AG04450 (cell line): ENCODE measurements at regions not wholly inside any gene's neighbourhood (a gene's known extent, or its start where the extent isn't known, plus 50 kb on each side); places are given as distances from the start of the nearest gene placed in this dataset.

ENCODE experiments used
- CTCF ChIA-PET: fragments of 300-600, 350-600 bp; formaldehyde crosslinking; extraction: SDS; loops from one replicate; lab custom pipeline; 2022; ENCODE audit warnings: antibody characterized with exemption, inconsistent platforms; lab: Charles Lee
- POLR2A ChIA-PET: fragments of 350-600 bp; formaldehyde crosslinking; extraction: SDS; loops from one replicate; lab custom pipeline; 2021; ENCODE audit warnings: antibody characterized with exemption, inconsistent platforms; lab: Yijun Ruan, JAX
- DNase-seq: peaks from one replicate; pipeline ENCODE4 v3.0.0-alpha.2; 2011; ENCODE audit warnings: low read depth, low spot score
- H3K27ac ChIP-seq: one replicate; pipeline ENCODE4 v1.5.1; 2012; ENCODE audit warnings: low read depth, low read length, control low read depth
- H3K27me3 ChIP-seq: one replicate; pipeline ENCODE4 v1.6.0; 2012; ENCODE audit warnings: low read length; ENCODE audit not compliant: control insufficient read depth, insufficient read depth
- H3K4me3 ChIP-seq: 2 replicates; pipeline ENCODE4 v1.5.1; 2011; ENCODE audit warnings: mild to moderate bottlenecking, low read depth, low read length, control low read depth
- H3K9me3 ChIP-seq: 2 replicates; pipeline ENCODE4 v1.5.1; 2012; ENCODE audit warnings: low read length; ENCODE audit not compliant: control insufficient read depth, insufficient read depth
- CTCF ChIP-seq: IDR thresholded peaks from 2 replicates; pipeline ENCODE4 v1.5.1; 2011; ENCODE audit warnings: low read depth, low read length, control low read depth, inconsistent platforms

GRCh38 chr11:13160346-13160745 lies 117.2 kb upstream of the BMAL1 start:
- H3K27me3 ChIP-seq = peaks cover 15% of the 10 kb centered on the region
- no peaks in the 10 kb centered on the region for H3K9me3 ChIP-seq
- no peak overlapping the region for H3K4me3 ChIP-seq
- CTCF ChIA-PET = no interaction called here
- H3K27ac ChIP-seq = no peak overlapping the region
- POLR2A ChIA-PET = no interaction called here
- DNase-seq = no peak
- no peak for TF ChIP-seq CTCF

- ChIA-PET POLR2A (no interaction called here), CTCF (interaction anchor here (1.2 kb wide), 1 partner anchor 23 kb away, joined by 3 read pairs; no protein-coding TSS in a partner anchor)
- no peak overlapping the region for H3K27ac ChIP-seq
- DNase-seq = no peak
- no peak for TF ChIP-seq CTCF
- no peak overlapping the region for H3K4me3 ChIP-seq
- no peaks in the 10 kb centered on the region for H3K9me3 ChIP-seq
- peaks cover 15% of the 10 kb centered on the region for H3K27me3 ChIP-seq
Measured at GRCh38 chr11:13160806-13161205, 116.8 kb upstream of the BMAL1 start.

- POLR2A ChIA-PET = no interaction called here
- Histone ChIP-seq H3K9me3 (no peaks in the 10 kb centered on the region), H3K27me3 (peaks cover 15% of the 10 kb centered on the region), H3K4me3 (no peak overlapping the region), H3K27ac (no peak overlapping the region)
- CTCF ChIA-PET = interaction anchor here (0.9 kb wide), 1 partner anchor 21 kb away, joined by 3 read pairs; no protein-coding TSS in a partner anchor
- TF ChIP-seq CTCF = no peak
- no peak for DNase-seq
Measured at GRCh38 chr11:13163158-13163557, 114.4 kb upstream of the BMAL1 start.

GRCh38 chr11:13166036-13166435 lies 111.6 kb upstream of the BMAL1 start:
- no peak for TF ChIP-seq CTCF
- ChIA-PET POLR2A (no interaction called here), CTCF (interaction anchor here (0.6 to 1.6 kb wide), 2 partner anchors 13 to 202 kb away, joined by 3 to 7 read pairs; no protein-coding TSS in a partner anchor)
- Histone ChIP-seq H3K27me3 (no peaks in the 10 kb centered on the region), H3K4me3 (no peak overlapping the region), H3K27ac (no peak overlapping the region), H3K9me3 (no peaks in the 10 kb centered on the region)
- DNase-seq = no peak

GRCh38 chr11:13168271-13168670 lies 109.3 kb upstream of the BMAL1 start:
- no peak for TF ChIP-seq CTCF
- Histone ChIP-seq H3K4me3 (no peak overlapping the region), H3K27ac (no peak overlapping the region), H3K9me3 (no peaks in the 10 kb centered on the region), H3K27me3 (no peaks in the 10 kb centered on the region)
- ChIA-PET CTCF (interaction anchor here (1.0 kb wide), 1 partner anchor 205 kb away, joined by 5 read pairs; no protein-coding TSS in a partner anchor), POLR2A (no interaction called here)
- no peak for DNase-seq
